ENCODE measurements at regions not wholly inside any gene's neighbourhood (a gene's known extent, or its start where the extent isn't known, plus 50 kb on each side); places are given as distances from the start of the nearest gene placed in this dataset.

GRCh38 chr5:62931153-62931950 lies 352.7 kb downstream of the LRRC70 start:
- no peaks in the 10 kb centered on the region for H3K36me3 ChIP-seq (ENCODE audit: insufficient read depth, low read length)
- H2AFZ ChIP-seq (ENCODE audit: low read depth, low read length), result no peak overlapping the region
- no peaks in the 10 kb centered on the region for H3K9me2 ChIP-seq (ENCODE audit: insufficient read depth, low read length)
- no peaks in the 10 kb centered on the region for H3K27me3 ChIP-seq (ENCODE audit: insufficient read depth, low read depth, low read length)
- TF ChIP-seq EP300 (conservative IDR thresholded peaks at IDR 0.05; ENCODE audit: poor library complexity, severe bottlenecking) (no peak), MXI1 (conservative IDR thresholded peaks at IDR 0.05; ENCODE audit: poor library complexity, severe bottlenecking) (no peak), TAF1 (IDR thresholded peaks at IDR 0.05; ENCODE audit: low read depth) (no peak), EZH2 (IDR thresholded peaks at IDR 0.05; ENCODE audit: borderline replicate concordance, insufficient read depth, low read length, poor library complexity, severe bottlenecking) (no peak), REST (IDR thresholded peaks at IDR 0.05; ENCODE audit: borderline replicate concordance) (no peak)
- TF ChIP-seq, protein P1, sequence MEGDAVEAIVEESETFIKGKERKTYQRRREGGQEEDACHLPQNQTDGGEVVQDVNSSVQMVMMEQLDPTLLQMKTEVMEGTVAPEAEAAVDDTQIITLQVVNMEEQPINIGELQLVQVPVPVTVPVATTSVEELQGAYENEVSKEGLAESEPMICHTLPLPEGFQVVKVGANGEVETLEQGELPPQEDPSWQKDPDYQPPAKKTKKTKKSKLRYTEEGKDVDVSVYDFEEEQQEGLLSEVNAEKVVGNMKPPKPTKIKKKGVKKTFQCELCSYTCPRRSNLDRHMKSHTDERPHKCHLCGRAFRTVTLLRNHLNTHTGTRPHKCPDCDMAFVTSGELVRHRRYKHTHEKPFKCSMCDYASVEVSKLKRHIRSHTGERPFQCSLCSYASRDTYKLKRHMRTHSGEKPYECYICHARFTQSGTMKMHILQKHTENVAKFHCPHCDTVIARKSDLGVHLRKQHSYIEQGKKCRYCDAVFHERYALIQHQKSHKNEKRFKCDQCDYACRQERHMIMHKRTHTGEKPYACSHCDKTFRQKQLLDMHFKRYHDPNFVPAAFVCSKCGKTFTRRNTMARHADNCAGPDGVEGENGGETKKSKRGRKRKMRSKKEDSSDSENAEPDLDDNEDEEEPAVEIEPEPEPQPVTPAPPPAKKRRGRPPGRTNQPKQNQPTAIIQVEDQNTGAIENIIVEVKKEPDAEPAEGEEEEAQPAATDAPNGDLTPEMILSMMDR (IDR thresholded peaks at IDR 0.05; ENCODE audit: poor library complexity, severe bottlenecking), result no peak
- no peaks in the 10 kb centered on the region for H3K79me2 ChIP-seq (replicated peaks; ENCODE audit: insufficient read depth, low read length)
- H4K20me1 ChIP-seq (ENCODE audit: insufficient read depth), result no peaks in the 10 kb centered on the region
- H3K4me2 ChIP-seq (ENCODE audit: low read length), result no peak overlapping the region
- H3K27ac ChIP-seq (ENCODE audit: low read length), result no peak overlapping the region
- no peaks in the 10 kb centered on the region for H3K9me3 ChIP-seq (ENCODE audit: low read length)
- no peak overlapping the region for H3K9ac ChIP-seq (ENCODE audit: low read length)
- no peak overlapping the region for H3K4me3 ChIP-seq (ENCODE audit: low read length)
- H3F3A ChIP-seq (ENCODE audit: insufficient read depth, low read length, poor library complexity, severe bottlenecking), result no peaks in the 10 kb centered on the region

DNA sequence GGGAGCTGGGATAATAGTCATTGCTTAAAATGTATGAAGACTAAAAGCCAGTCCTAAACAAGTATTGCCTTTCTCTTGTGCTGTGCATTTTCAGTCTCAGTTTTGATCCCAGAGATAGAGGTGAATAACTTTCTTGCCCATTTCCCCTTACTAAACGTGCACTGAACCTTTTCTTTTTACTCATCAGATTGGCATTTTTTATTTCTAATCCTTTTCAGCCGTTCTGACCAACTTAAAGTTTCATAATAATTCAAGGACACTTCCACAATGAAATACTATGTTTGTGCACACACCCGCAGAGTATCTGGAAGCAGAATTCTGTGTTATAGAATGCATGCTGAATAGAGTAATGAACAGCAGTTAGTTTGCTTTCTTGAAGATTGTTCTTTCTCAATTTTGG lies 343.6 kb downstream of the LRRC70 start:
- TF ChIP-seq REST (IDR thresholded peaks at IDR 0.05; ENCODE audit: borderline replicate concordance), result no peak
- TF ChIP-seq EP300 (conservative IDR thresholded peaks at IDR 0.05; ENCODE audit: poor library complexity, severe bottlenecking), result no peak
- no peak for TF ChIP-seq POLR2AphosphoS5 (IDR thresholded peaks at IDR 0.05)
- TF ChIP-seq TAF1 (IDR thresholded peaks at IDR 0.05; ENCODE audit: low read depth), result no peak
- TF ChIP-seq, protein P1 (IDR thresholded peaks at IDR 0.05; ENCODE audit: poor library complexity, severe bottlenecking), result no peak
- TF ChIP-seq MXI1 (conservative IDR thresholded peaks at IDR 0.05; ENCODE audit: poor library complexity, severe bottlenecking), result no peak
- TF ChIP-seq EZH2 (IDR thresholded peaks at IDR 0.05; ENCODE audit: borderline replicate concordance, insufficient read depth, low read length, poor library complexity, severe bottlenecking), result no peak
- no peak for TF ChIP-seq SMC3 (conservative IDR thresholded peaks at IDR 0.05; ENCODE audit: poor library complexity)
- TF ChIP-seq RAD21 (conservative IDR thresholded peaks at IDR 0.05), result no peak
- Histone ChIP-seq H3K36me3 (ENCODE audit: insufficient read depth, low read length) (no peaks in the 10 kb centered on the region), H3K27me3 (ENCODE audit: insufficient read depth, low read depth, low read length) (no peaks in the 10 kb centered on the region), H4K20me1 (ENCODE audit: insufficient read depth) (no peaks in the 10 kb centered on the region), H3K9ac (ENCODE audit: low read length) (no peak overlapping the region), H3K27ac (ENCODE audit: low read length) (no peak overlapping the region), H3K9me2 (ENCODE audit: insufficient read depth, low read length) (no peaks in the 10 kb centered on the region), H2AFZ (ENCODE audit: low read depth, low read length) (no peak overlapping the region), H3K4me3 (ENCODE audit: low read length) (no peak overlapping the region), H3F3A (ENCODE audit: insufficient read depth, low read length, poor library complexity, severe bottlenecking) (no peaks in the 10 kb centered on the region), H3K4me2 (ENCODE audit: low read length) (no peak overlapping the region), H3K79me2 (replicated peaks; ENCODE audit: insufficient read depth, low read length) (no peaks in the 10 kb centered on the region), H3K9me3 (ENCODE audit: low read length) (no peaks in the 10 kb centered on the region)
